CD14-positive monocyte (primary cell): ENCODE measurements at regions not wholly inside any gene's neighbourhood (a gene's known extent, or its start where the extent isn't known, plus 50 kb on each side); places are given as distances from the start of the nearest gene placed in this dataset. TPM values are rescaled to one million over a fixed set of nuclear protein-coding genes. Genes with fewer than 3 reads are reported as not detected.

Experiments used
- DNase-seq, 3 donors: peaks; one replicate each; pipeline ENCODE4 v3.0.0-alpha.2; 2011 to 2022
- H2AFZ ChIP-seq: 2 replicates; pipeline ENCODE4 v1.6.0; 2012; ENCODE audit warnings: mild to moderate bottlenecking, low read depth, low read length, inconsistent platforms; ENCODE audit not compliant: insufficient read depth, poor library complexity, severe bottlenecking
- H3K27ac ChIP-seq, 2 donors: 1 replicate in 1 of 2; 2 replicates in 1 of 2; pipeline ENCODE4 v1.5.1; 2012 to 2013; ENCODE audit warnings: low read length in 2 of 2, control low read depth in 1 of 2, inconsistent platforms in 1 of 2, low read depth in 1 of 2, mild to moderate bottlenecking in 1 of 2
- H3K27me3 ChIP-seq, 2 donors: one replicate each; pipeline versions ENCODE4 v1.6.0 to v1.6.1; 2011 to 2013; ENCODE audit warnings: low read length in 2 of 2; ENCODE audit not compliant: control insufficient read depth in 2 of 2, insufficient read depth in 2 of 2
- H3K36me3 ChIP-seq, 2 donors: replicated peaks in 1 of 2; 1 replicate in 1 of 2; 2 replicates in 1 of 2; pipeline versions ENCODE4 v1.5.1 to v1.6.1; 2012 to 2013; ENCODE audit warnings: low read length in 2 of 2, control low read depth in 1 of 2, inconsistent platforms in 1 of 2, mild to moderate bottlenecking in 1 of 2; ENCODE audit not compliant: insufficient read depth in 2 of 2, control insufficient read depth in 1 of 2
- H3K4me1 ChIP-seq, 2 donors: 1 replicate in 1 of 2; 2 replicates in 1 of 2; pipeline versions ENCODE4 v1.5.1 to v1.6.1; 2012 to 2013; ENCODE audit warnings: low read length in 2 of 2, control low read depth in 1 of 2, inconsistent platforms in 1 of 2, mild to moderate bottlenecking in 1 of 2, moderate library complexity in 1 of 2; ENCODE audit not compliant: insufficient read depth in 2 of 2, control insufficient read depth in 1 of 2
- H3K4me2 ChIP-seq: replicated peaks from 2 replicates; pipeline ENCODE3; 2012; ENCODE audit warnings: low read length, moderate library complexity, mild to moderate bottlenecking; ENCODE audit not compliant: poor library complexity, severe bottlenecking; ENCODE audit errors: extremely low read depth
- H3K4me3 ChIP-seq, 3 experiments: fragments of 200-600 bp in 1 of 3; sonication (generic) in 1 of 3; replicated peaks in 1 of 3; 1 replicate in 2 of 3; 2 replicates in 1 of 3; pipeline ENCODE4 v1.5.1; 2011 to 2013; ENCODE audit warnings: low read length in 3 of 3, mild to moderate bottlenecking in 3 of 3, control low read depth in 2 of 3, low read depth in 2 of 3, inconsistent platforms in 1 of 3, moderate library complexity in 1 of 3
- H3K79me2 ChIP-seq: 2 replicates; pipeline ENCODE4 v1.6.0; 2012; ENCODE audit warnings: mild to moderate bottlenecking, control low read depth, inconsistent platforms, low read length, moderate library complexity; ENCODE audit not compliant: insufficient read depth
- H3K9ac ChIP-seq: 2 replicates; pipeline ENCODE4 v1.6.0; 2017; ENCODE audit warnings: low read length, mild to moderate bottlenecking; ENCODE audit not compliant: insufficient read depth, poor library complexity, severe bottlenecking
- H3K9me3 ChIP-seq, 2 donors: replicated peaks in 1 of 2; 1 replicate in 1 of 2; 2 replicates in 1 of 2; pipeline versions ENCODE4 v1.5.1 to v1.6.1; 2012 to 2013; ENCODE audit warnings: low read length in 2 of 2, control low read depth in 1 of 2; ENCODE audit not compliant: control insufficient read depth in 1 of 2, insufficient read depth in 1 of 2
- H4K20me1 ChIP-seq: 2 replicates; pipeline ENCODE4 v1.6.0; 2012; ENCODE audit warnings: mild to moderate bottlenecking, low read length, control low read depth, moderate library complexity; ENCODE audit not compliant: insufficient read depth
- H3K27ac Mint-ChIP-seq, 7 donors: one replicate each; pipeline ENCODE4 v1.8.0; 2020; ENCODE audit warnings: mild to moderate bottlenecking in 7 of 7, mixed read lengths in 7 of 7, moderate library complexity in 6 of 7, inconsistent platforms in 2 of 7
- H3K27me3 Mint-ChIP-seq, 3 donors: one replicate each; pipeline ENCODE4 v1.8.0; 2021 to 2022; ENCODE audit warnings: low read depth in 3 of 3, mild to moderate bottlenecking in 3 of 3, mixed read lengths in 3 of 3, moderate library complexity in 3 of 3, inconsistent platforms in 1 of 3
- H3K36me3 Mint-ChIP-seq, 2 donors: one replicate each; pipeline ENCODE4 v1.8.0; 2020; ENCODE audit warnings: mixed read lengths in 2 of 2, inconsistent platforms in 1 of 2, mild to moderate bottlenecking in 1 of 2
- H3K4me1 Mint-ChIP-seq: one replicate; pipeline ENCODE4 v1.8.0; 2020; ENCODE audit warnings: mild to moderate bottlenecking, mixed read lengths
- H3K4me3 Mint-ChIP-seq, 2 donors: one replicate each; pipeline ENCODE4 v1.8.0; 2020; ENCODE audit warnings: mild to moderate bottlenecking in 2 of 2, mixed read lengths in 2 of 2, moderate library complexity in 1 of 2
- H3K9me3 Mint-ChIP-seq, 7 donors: one replicate each; pipeline ENCODE4 v1.8.0; 2020 to 2022; ENCODE audit warnings: mixed read lengths in 7 of 7, mild to moderate bottlenecking in 6 of 7, moderate library complexity in 6 of 7, inconsistent platforms in 2 of 7
- WGBS: methylation state at CpG from one replicate; pipeline ENCODE4 v1.1.5; 2013; ENCODE audit warnings: missing lambda C conversion rate; ENCODE audit not compliant: insufficient coverage; 5-methylcytosine and 5-hydroxymethylcytosine counted together
- intact Hi-C, 2 donors: fragments of 100-400 bp; cut with micrococcal nuclease; formaldehyde crosslinking; loops; one replicate each; pipeline versions ENCODE4 v1.15.0 to v1.15.1; 2023
- small RNA-seq: library from RNA; depleted of rRNA; stranded (forward); fragments of <200 nt; gene quantifications from one replicate; pipeline ENCODE3, GENCODE V24; 2012; ENCODE audit warnings: low read depth; ENCODE audit not compliant: insufficient read length
- TF ChIP-seq, protein P1 (sequence below): fragments of 200-600 bp; IDR thresholded peaks from one replicate; pipeline ENCODE4 v1.8.0; 2022; ENCODE audit warnings: antibody characterized with exemption, mild to moderate bottlenecking

DNA sequence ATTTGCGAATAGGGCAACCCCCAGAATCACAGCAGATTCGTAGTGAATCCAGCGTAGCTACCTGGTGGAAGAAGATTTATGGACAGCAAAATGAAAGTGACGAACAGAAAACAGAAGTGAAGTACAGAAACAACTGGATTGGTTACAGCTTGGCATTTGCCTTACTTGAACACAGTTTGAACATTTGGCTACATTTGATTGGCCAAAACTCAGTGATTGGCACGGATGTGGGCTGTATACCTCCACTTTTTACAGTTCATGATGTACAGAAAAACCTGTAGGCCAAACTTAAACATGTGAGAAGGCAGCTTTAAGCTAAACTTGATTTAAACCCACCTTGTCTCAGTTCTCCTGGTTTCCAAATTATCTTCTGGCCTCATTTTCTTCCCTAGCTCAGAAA, 49.9 kb upstream of the AMN1 start:
- peaks cover 0 to 3% (median 0%) of the 10 kb centered on the region in 3 donors for H3K27me3 Mint-ChIP-seq
- Histone ChIP-seq H4K20me1 (no peaks in the 10 kb centered on the region), H3K4me1 (peaks cover 0 to 2% of the 10 kb centered on the region in 2 donors), H2AFZ (peak overlapping the region; percentile 66), H3K27ac (peak overlapping the region in 1 of 2 donors; percentile 61), H3K27me3 (no peaks in the 10 kb centered on the region), H3K79me2 (no peaks in the 10 kb centered on the region), H3K9ac (no peak overlapping the region), H3K4me2 (no peak overlapping the region), H3K4me3 (no peak overlapping the region), H3K9me3 (no peaks in the 10 kb centered on the region), H3K36me3 (no peaks in the 10 kb centered on the region)
- H3K4me3 Mint-ChIP-seq = no peak overlapping the region
- intact Hi-C loops = no loop called here
- TF ChIP-seq, protein P1, sequence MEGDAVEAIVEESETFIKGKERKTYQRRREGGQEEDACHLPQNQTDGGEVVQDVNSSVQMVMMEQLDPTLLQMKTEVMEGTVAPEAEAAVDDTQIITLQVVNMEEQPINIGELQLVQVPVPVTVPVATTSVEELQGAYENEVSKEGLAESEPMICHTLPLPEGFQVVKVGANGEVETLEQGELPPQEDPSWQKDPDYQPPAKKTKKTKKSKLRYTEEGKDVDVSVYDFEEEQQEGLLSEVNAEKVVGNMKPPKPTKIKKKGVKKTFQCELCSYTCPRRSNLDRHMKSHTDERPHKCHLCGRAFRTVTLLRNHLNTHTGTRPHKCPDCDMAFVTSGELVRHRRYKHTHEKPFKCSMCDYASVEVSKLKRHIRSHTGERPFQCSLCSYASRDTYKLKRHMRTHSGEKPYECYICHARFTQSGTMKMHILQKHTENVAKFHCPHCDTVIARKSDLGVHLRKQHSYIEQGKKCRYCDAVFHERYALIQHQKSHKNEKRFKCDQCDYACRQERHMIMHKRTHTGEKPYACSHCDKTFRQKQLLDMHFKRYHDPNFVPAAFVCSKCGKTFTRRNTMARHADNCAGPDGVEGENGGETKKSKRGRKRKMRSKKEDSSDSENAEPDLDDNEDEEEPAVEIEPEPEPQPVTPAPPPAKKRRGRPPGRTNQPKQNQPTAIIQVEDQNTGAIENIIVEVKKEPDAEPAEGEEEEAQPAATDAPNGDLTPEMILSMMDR = no peak
- whole genome bisulfite sequencing = 26% methylated on average over 4 of the region's 5 CpGs
- H3K9me3 Mint-ChIP-seq = peaks cover 0 to 4% (median under 1%) of the 10 kb centered on the region in 7 donors
- H3K36me3 Mint-ChIP-seq = no peaks in the 10 kb centered on the region
- H3K27ac Mint-ChIP-seq = peak overlapping the region in 4 of 7 donors; percentile 3 to 81 (median 19)
- DNase-seq = no peak
- H3K4me1 Mint-ChIP-seq = peaks cover 15% of the 10 kb centered on the region

Small RNA genes in the stretch of these regions (small RNA-seq; reads per million reads assigned to genes)
- gene RF00402 (not detected), gene RNU6-1069P (not detected)
